Bronchial epithelial cell (primary cell): ENCODE measurements at regions not wholly inside any gene's neighbourhood (a gene's known extent, or its start where the extent isn't known, plus 50 kb on each side); places are given as distances from the start of the nearest gene placed in this dataset.
A peak's percentile ranks its signal among the peaks of the same experiment; 100 is the strongest.

ENCODE experiments used
- DNase-seq: peaks from one replicate; pipeline ENCODE4 v3.0.0-alpha.2; 2010; ENCODE audit warnings: low read depth
- FAIRE-seq: peaks from 2 replicates; lab custom pipeline; 2011; peaks lifted over from hg19 to GRCh38; lab: Jason Lieb, UNC
- H3K27me3 ChIP-seq: 2 replicates; pipeline ENCODE4 v1.5.1; 2011; ENCODE audit warnings: low read length; ENCODE audit not compliant: control insufficient read depth, insufficient read depth
- H3K36me3 ChIP-seq: 2 replicates; pipeline ENCODE4 v1.5.1; 2011; ENCODE audit warnings: low read length; ENCODE audit not compliant: control insufficient read depth, insufficient read depth
- H3K4me3 ChIP-seq: 2 replicates; pipeline ENCODE4 v1.5.1; 2011; ENCODE audit warnings: mild to moderate bottlenecking, low read depth, low read length, control low read depth
- TF ChIP-seq, protein P1 (sequence below): IDR thresholded peaks from 2 replicates; pipeline ENCODE4 v1.5.1; 2011; ENCODE audit warnings: mild to moderate bottlenecking, moderate library complexity, low read length, control low read depth, inconsistent platforms; ENCODE audit not compliant: insufficient read depth, severe bottlenecking

DNA sequence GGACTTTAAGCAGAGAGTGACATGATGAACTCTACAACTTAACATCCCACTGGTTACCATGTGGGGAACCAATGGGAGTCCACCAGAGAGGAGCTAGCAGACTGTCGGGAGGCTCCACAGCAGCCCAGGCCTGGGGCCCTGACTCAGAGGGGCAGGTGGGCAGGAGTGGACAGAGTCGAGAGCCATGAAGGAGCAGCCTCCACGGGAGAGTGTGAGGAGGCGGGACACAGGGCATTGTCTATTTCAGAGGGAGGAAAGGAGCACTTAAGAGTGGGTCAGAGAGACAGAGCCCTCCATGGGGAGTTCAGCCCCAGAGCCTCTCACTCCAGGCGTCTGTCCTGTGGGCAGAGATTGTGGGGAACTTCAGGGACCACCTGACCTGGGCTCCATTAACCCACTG lies 118.7 kb downstream of the CYP26B1 start:
- no peaks in the 10 kb centered on the region for H3K36me3 ChIP-seq
- FAIRE-seq (no peak), DNase-seq (no peak)
- TF ChIP-seq, protein P1, sequence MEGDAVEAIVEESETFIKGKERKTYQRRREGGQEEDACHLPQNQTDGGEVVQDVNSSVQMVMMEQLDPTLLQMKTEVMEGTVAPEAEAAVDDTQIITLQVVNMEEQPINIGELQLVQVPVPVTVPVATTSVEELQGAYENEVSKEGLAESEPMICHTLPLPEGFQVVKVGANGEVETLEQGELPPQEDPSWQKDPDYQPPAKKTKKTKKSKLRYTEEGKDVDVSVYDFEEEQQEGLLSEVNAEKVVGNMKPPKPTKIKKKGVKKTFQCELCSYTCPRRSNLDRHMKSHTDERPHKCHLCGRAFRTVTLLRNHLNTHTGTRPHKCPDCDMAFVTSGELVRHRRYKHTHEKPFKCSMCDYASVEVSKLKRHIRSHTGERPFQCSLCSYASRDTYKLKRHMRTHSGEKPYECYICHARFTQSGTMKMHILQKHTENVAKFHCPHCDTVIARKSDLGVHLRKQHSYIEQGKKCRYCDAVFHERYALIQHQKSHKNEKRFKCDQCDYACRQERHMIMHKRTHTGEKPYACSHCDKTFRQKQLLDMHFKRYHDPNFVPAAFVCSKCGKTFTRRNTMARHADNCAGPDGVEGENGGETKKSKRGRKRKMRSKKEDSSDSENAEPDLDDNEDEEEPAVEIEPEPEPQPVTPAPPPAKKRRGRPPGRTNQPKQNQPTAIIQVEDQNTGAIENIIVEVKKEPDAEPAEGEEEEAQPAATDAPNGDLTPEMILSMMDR: no peak
- H3K4me3 ChIP-seq: no peak overlapping the region
- no peaks in the 10 kb centered on the region for H3K27me3 ChIP-seq

DNA sequence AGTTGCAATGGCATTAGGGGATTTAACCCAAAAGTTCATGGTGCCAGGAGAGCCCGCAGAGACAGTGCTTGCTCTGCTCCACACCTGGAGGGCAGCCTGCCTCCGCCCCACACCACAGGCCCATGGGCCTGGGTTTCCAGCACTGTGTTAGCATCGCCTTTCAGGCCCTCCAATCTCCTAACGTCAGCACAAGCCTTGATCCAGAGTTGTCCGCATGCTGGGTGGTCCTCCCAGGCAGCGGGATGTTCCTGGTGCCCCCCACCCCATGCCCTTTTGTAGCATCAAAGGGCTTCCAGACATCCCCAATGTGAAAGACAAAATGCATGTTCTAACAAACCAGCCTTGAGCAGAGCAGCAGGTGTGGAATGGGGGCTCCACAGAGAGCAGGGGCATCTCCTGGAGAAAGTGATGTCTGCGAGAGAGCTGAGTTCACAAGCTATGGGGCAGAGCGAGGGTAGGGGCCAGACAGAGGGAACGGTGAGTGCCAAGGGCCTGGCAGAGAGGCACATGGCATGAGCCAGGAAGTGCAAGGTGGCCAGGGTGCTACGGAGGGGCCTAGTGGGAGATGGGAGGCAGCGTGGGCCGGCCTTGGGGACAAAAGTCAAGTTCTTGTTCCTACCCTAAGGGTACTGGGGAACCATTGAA lies 119.2 kb downstream of the CYP26B1 start:
- H3K27me3 ChIP-seq: no peaks in the 10 kb centered on the region
- TF ChIP-seq, protein P1: no peak
- DNase-seq: no peak
- H3K4me3 ChIP-seq: no peak overlapping the region
- no peak for FAIRE-seq
- no peaks in the 10 kb centered on the region for H3K36me3 ChIP-seq

GRCh38 chr2:72027426-72028161 lies 120.1 kb downstream of the CYP26B1 start:
- H3K36me3 ChIP-seq: no peaks in the 10 kb centered on the region
- no peak overlapping the region for H3K4me3 ChIP-seq
- TF ChIP-seq, protein P1: no peak
- no peaks in the 10 kb centered on the region for H3K27me3 ChIP-seq
- DNase-seq (peak; percentile 69), FAIRE-seq (no peak)

- Histone ChIP-seq H3K27me3 (no peaks in the 10 kb centered on the region), H3K4me3 (no peak overlapping the region), H3K36me3 (no peaks in the 10 kb centered on the region)
- FAIRE-seq: no peak
- TF ChIP-seq, protein P1: no peak
- no peak for DNase-seq
Measured at GRCh38 chr2:72026819-72027425, 120.7 kb downstream of the CYP26B1 start.

DNA sequence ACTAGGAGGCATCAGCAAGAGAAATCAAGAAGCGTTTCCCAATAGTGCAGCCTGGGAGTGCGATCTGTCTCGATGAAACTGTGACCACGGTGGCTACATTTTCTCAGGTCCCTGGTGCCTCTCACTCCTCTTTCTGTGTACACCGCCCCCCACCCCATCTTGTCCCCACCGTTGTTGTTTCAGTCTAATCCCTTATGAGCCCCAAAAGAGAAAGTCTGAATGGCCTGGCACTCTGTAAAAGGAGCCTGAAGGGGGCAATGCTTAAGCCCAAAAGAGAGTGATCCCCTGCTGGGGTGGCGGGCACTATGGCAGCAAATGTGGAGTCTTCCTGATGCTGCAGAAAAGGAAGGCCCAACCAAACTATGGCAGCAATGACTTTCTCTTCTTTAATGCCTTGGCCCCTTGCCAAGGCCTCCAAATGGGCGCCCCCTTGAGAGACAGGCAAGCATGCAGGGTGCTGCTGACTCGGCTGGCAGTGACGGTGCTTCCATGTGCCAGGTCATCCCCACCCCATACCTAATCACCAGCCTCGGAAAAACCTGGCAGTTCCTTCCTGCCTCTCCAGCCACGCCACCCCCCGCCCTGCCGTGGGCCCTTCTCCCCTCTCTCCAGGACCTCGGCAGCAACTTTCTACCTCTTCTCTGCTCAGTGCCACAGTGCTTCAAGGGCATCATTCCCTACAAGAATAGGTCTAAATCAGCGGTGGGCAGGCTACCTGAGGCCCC lies 123.0 kb downstream of the CYP26B1 start:
- no peaks in the 10 kb centered on the region for H3K27me3 ChIP-seq
- H3K36me3 ChIP-seq: no peaks in the 10 kb centered on the region
- H3K4me3 ChIP-seq: no peak overlapping the region
- DNase-seq (no peak), FAIRE-seq (no peak)
- TF ChIP-seq, protein P1: no peak
